Muscle of leg (tissue), 3 donors: ENCODE measurements at regions not wholly inside any gene's neighbourhood (a gene's known extent, or its start where the extent isn't known, plus 50 kb on each side); places are given as distances from the start of the nearest gene placed in this dataset.
A peak's percentile ranks its signal among the peaks of the same experiment; 100 is the strongest.
"Not testable (repeated sequence)": the region's sequence is repeated elsewhere in the genome, so short reads cannot be mapped to it uniquely, and the experiment has no call there.

Source experiments
- DNase-seq: peaks from one replicate; pipeline ENCODE4 v3.0.0; 2013
- H3K27ac ChIP-seq: one replicate; pipeline ENCODE4 v1.5.1; 2013; ENCODE audit warnings: mild to moderate bottlenecking, low read length, control low read depth
- H3K27me3 ChIP-seq: one replicate; pipeline ENCODE4 v1.6.1; 2013; ENCODE audit warnings: low read length; ENCODE audit not compliant: control insufficient read depth, insufficient read depth
- H3K36me3 ChIP-seq: one replicate; pipeline ENCODE4 v1.6.1; 2013; ENCODE audit warnings: low read length; ENCODE audit not compliant: control insufficient read depth, insufficient read depth
- H3K4me1 ChIP-seq: one replicate; pipeline ENCODE4 v1.6.1; 2013; ENCODE audit warnings: low read length; ENCODE audit not compliant: control insufficient read depth, insufficient read depth
- H3K4me3 ChIP-seq: one replicate; pipeline ENCODE4 v1.5.1; 2013; ENCODE audit warnings: low read length, control low read depth
- H3K9me3 ChIP-seq: replicated peaks from 2 replicates; pipeline ENCODE4 v1.6.1; 2013; ENCODE audit warnings: low read depth, low read length; ENCODE audit not compliant: control insufficient read depth
- WGBS: methylation state at CpG from one replicate; pipeline ENCODE4 v1.1.5; 2013; ENCODE audit warnings: missing lambda C conversion rate; ENCODE audit not compliant: insufficient coverage; 5-methylcytosine and 5-hydroxymethylcytosine counted together

DNA sequence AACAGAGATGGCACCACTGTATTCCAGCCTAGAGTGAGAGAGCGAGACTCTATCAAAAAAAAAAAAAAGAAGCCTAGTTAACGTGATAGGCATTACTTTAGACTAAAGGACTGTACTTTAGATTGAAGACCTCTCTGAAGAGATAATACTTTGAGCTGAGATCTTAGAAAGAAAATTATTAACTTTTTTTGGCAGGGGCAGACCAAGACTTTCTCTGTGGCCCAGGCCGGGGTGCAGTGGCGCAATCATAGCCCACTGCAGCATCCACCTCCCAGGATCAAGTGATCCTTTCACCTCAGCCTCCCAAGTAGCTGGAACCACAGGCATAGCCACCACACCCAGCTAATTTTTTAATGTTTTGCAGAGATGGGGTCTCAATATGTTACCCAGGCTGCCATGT is 75.7 kb upstream of the TNRC6A start:
- Histone ChIP-seq H3K27ac (no peak overlapping the region), H3K9me3 (no peaks in the 10 kb centered on the region), H3K36me3 (no peaks in the 10 kb centered on the region), H3K4me3 (no peak overlapping the region), H3K27me3 (no peaks in the 10 kb centered on the region), H3K4me1 (no peaks in the 10 kb centered on the region)
- DNase-seq = no peak
- 100% methylated on average over 2 of the region's 4 CpGs for WGBS

DNA sequence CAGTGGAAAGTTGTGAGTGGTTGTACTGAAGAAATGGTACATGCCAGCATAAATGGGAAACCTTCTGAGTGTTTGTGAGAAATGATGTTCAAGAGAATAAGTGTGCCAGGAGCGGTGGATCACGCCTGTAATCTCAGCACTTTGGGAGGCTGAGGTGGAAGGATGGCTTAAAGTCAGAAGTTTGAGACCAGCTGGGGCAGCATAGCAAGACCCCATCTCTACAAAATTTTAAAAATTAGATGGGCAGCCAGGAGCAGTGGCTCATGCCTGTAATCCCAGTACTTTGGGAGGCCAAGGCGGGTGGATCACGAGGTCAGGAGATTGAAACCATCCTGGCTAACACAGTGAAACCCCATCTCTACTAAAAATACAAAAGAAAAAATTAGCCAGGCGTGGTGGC is 63.5 kb upstream of the TNRC6A start:
- not testable (repeated sequence) for H3K27ac ChIP-seq, H3K36me3 ChIP-seq, H3K4me3 ChIP-seq, DNase-seq, H3K9me3 ChIP-seq, H3K27me3 ChIP-seq
- 87% methylated on average over 2 of the region's 5 CpGs for WGBS
- H3K4me1 ChIP-seq = peaks cover 10% of the 10 kb centered on the region

DNA sequence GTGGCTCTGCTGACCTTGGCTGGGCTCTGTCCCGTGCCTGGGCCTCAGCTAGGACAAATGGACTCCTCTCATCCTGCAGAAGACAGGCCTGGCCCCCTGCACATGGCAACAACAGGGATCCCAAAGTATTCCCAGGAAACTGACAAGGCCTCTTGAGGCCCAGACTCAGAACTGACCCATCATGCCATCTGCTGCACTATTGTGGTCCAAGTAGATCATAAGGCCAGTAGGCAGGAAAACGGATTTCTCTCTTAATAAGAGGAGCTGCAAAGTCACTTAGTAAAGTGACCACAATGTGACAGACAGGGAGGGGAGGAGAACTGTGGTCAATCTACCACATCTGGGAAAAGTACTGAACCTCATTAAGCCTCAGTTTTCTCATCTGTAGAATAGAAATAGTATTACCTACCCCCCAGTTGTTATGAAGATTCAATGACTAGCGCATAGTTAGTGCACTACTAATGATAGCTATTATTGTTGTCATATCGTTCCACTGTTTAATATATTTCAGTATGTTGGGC is 62.1 kb upstream of the TNRC6A start:
- no peak overlapping the region for H3K4me3 ChIP-seq
- no peaks in the 10 kb centered on the region for H3K9me3 ChIP-seq
- DNase-seq = no peak
- H3K36me3 ChIP-seq = no peaks in the 10 kb centered on the region
- 71% methylated on average over 1 of the region's 4 CpGs for WGBS
- H3K4me1 ChIP-seq = peaks cover 14% of the 10 kb centered on the region
- no peak overlapping the region for H3K27ac ChIP-seq
- peaks cover 3% of the 10 kb centered on the region for H3K27me3 ChIP-seq

DNA sequence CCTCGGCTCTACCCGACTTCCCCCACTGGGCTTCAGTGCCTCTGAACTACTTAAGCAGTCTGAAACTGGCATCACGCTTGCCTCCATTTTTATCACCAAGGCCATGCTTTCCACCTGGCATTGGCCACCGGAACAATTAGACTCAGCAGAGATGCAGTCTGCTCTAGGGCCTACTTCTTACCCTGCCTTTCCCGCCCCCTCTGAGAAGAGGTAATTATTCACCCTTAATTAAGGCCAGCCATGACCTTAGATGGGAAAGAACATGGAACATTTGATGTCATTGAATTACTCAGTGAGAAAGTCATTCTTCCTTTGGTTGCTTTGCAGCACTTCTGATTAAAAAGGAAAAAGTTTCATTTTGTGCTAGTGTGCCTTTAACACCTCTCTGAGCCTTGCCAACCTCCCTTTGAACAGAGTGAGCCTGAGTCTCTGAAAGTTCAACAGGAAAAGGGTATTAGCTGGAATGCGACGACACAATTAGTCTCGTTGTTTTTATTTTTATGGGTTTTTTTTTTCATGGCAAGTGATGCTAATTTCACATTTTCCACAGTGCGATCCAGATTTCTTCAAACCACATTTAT is 60.9 kb upstream of the TNRC6A start:
- peaks cover 3% of the 10 kb centered on the region for H3K27me3 ChIP-seq
- peaks cover 14% of the 10 kb centered on the region for H3K4me1 ChIP-seq
- no peaks in the 10 kb centered on the region for H3K9me3 ChIP-seq
- DNase-seq = peak; percentile 60
- H3K36me3 ChIP-seq = no peaks in the 10 kb centered on the region
- H3K4me3 ChIP-seq = no peak overlapping the region
- 50% methylated on average over 4 of the region's 9 CpGs for WGBS
- H3K27ac ChIP-seq = no peak overlapping the region

DNA sequence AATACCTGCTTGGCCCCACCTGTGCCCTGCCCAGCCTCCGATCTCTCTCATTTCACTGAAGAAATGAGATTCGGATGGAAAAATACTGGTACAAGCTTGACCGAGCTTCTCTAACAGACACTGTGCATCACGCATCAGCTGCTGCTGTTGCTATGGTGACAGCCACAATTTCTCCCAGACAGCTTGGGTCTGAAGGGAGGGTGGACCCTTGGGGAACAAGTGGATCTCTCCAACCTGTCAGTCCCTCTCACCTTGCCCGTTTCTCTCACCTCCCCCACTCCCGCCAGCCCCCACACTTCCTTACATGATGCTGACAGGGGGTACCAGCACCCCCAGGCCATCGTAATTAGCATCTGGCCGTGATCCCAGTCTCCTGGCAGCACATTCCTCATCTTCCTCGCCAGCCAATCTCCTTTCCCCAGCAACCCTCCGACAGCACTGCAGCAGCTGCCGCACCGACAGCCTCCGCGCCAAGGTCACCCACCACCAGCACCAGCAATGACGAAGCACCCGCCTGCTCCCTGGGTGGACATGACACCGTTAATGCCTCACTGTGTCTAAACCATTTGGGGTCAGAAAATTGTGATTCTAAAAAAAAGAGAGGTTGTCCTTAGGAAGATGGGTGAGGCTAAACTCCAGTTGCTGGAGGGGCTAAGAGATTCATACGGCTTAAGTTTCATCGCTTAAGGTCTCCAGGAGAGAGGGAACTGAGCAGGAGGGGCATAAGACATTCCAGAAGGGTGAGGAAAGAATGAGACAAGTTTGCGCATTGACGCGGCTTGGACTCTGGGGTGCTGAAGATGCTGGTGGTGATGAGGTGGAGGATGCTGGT is 58.6 kb upstream of the TNRC6A start:
- Histone ChIP-seq H3K27me3 (peaks cover 3% of the 10 kb centered on the region), H3K27ac (peak overlapping the region; percentile 35)
- WGBS = 8% methylated on average over 19 of the region's 22 CpGs

DNA sequence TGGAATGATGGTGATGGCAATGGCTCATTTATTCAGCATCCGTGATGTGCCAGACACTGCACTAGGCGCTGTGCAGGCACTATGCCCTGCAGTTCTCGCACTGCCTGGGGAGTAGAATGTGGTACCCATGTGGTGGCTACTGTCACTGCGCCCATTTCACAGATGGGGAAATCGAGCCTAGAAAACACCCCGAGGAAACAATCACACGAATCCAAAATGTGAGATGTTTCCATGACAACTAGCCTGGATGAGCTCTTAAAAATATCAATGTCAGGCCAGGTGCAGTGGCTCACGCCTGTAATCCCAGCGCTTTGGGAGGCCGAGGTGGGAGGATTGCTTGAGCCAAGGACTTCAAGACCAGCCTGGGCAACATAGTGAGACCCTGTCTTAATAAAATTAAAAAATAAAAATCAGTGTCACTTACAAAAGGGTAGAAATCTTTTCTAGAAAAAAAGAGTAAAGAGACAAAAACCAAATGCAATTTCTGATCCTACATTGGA is 57.9 kb upstream of the TNRC6A start:
- peaks cover 14% of the 10 kb centered on the region for H3K4me1 ChIP-seq
- no peak overlapping the region for H3K4me3 ChIP-seq
- no peak for DNase-seq
- no peaks in the 10 kb centered on the region for H3K9me3 ChIP-seq
- H3K36me3 ChIP-seq = no peaks in the 10 kb centered on the region
- 75% methylated on average over 6 of the region's 10 CpGs for WGBS
- H3K27ac ChIP-seq = no peak overlapping the region
- peaks cover 3% of the 10 kb centered on the region for H3K27me3 ChIP-seq

More for the DNA sequence above, 58.6 kb upstream of the TNRC6A start:
- H3K4me3 ChIP-seq = no peak overlapping the region
- H3K36me3 ChIP-seq = no peaks in the 10 kb centered on the region
- peaks cover 14% of the 10 kb centered on the region for H3K4me1 ChIP-seq
- peak; percentile 87 for DNase-seq
- H3K9me3 ChIP-seq = no peaks in the 10 kb centered on the region

DNA sequence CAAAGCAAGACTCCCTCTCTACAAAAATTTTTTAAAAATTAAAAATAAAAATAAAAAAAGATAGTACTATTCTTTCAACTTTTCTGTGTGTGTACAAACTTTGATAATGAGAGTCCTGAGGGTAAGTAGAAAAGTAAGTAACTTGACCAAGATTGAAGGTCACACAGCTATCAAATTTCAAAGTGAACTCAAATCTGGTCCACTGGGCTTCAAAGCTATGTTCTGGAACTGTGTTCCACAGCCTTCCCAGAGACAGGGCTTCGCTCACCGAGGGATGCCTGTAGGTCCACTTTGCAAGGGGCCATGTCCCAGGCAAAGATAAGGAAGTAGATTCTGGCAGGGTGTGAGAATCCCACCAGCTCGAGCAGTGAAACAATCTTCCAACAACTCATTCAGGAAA is 56.3 kb upstream of the TNRC6A start:
- Histone ChIP-seq H3K9me3 (no peaks in the 10 kb centered on the region), H3K4me3 (no peak overlapping the region), H3K27ac (no peak overlapping the region), H3K27me3 (peaks cover 3% of the 10 kb centered on the region), H3K36me3 (no peaks in the 10 kb centered on the region), H3K4me1 (peaks cover 14% of the 10 kb centered on the region)
- WGBS = no CpG with 5 or more reads among the region's 3 CpGs
- no peak for DNase-seq

DNA sequence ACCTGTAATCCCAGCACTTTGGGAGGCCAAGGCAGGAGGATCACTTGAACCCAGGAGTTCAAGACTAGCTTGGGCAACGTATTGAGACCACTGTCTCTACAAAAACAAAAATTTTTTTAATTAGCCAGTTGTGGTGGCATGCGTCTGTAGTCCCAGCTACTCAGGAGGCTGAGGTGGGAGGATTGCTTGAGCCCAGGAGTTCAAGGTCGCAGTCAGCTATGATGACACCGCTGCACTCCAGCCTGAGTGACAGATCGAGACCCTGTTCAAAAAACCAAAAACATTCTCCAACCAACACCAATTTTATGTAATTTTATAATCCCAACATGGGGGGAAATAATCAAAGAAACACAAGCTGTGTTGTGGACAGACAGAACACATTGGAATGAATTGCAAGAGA is 54.6 kb upstream of the TNRC6A start:
- WGBS = no CpG with 5 or more reads among the region's 5 CpGs
- DNase-seq = no peak

DNA sequence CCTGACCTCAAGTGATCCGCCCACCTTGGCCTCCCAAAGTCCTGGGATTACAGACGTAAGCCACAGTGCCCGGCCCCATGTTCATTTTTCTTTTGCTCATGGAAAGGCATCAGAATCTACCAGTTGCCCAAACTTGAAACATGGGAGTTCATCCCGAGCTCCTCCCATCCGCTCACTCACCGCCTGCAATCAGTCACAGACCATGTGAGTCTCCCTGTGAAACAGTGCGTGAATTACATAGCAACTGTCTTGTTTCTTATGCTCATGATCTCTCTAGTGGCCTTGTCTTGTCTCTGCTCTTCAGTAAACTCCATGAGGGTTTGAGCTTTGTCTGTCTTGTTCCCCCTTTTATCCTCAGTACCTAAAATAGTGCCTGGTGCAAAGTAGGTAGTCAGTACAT is 52.1 kb upstream of the TNRC6A start:
- Histone ChIP-seq H3K27ac (no peak overlapping the region), H3K4me1 (no peaks in the 10 kb centered on the region), H3K27me3 (no peaks in the 10 kb centered on the region), H3K4me3 (no peak overlapping the region), H3K36me3 (no peaks in the 10 kb centered on the region), H3K9me3 (no peaks in the 10 kb centered on the region)
- no peak for DNase-seq
- WGBS = 74% methylated on average over 7 of the region's 7 CpGs

More for the DNA sequence above, 54.6 kb upstream of the TNRC6A start:
- Histone ChIP-seq H3K4me3 (no peak overlapping the region), H3K4me1 (peaks cover 14% of the 10 kb centered on the region), H3K9me3 (no peaks in the 10 kb centered on the region), H3K36me3 (no peaks in the 10 kb centered on the region), H3K27me3 (peaks cover 3% of the 10 kb centered on the region), H3K27ac (no peak overlapping the region)
